ENCODE measurements at regions not wholly inside any gene's neighbourhood (a gene's known extent, or its start where the extent isn't known, plus 50 kb on each side); places are given as distances from the start of the nearest gene placed in this dataset.

GRCh38 chr10:131776496-131776895 is 124.3 kb upstream of the PPP2R2D start:
- CTCF ChIA-PET, result no interaction called here
- Histone ChIP-seq H3K9me1 (replicated peaks; ENCODE audit: control insufficient read depth, extremely low read depth, insufficient read depth, low read length) (no peaks in the 10 kb centered on the region), H3K4me1 (ENCODE audit: control insufficient read depth, extremely low read depth, insufficient read depth, low read length) (no peaks in the 10 kb centered on the region), H3K4me3 (replicated peaks in 1 of 3; ENCODE audit: insufficient read depth in 1 of 3, low read depth in 1 of 3, low read length in 3 of 3) (no peak overlapping the region), H3K36me3 (ENCODE audit: control insufficient read depth in 2 of 2, extremely low read depth in 1 of 2, insufficient read depth in 2 of 2, low read length in 2 of 2) (no peaks in the 10 kb centered on the region), H3K4me2 (ENCODE audit: insufficient read depth, low read length) (no peak overlapping the region), H2AFZ (ENCODE audit: low read depth, low read length) (no peak overlapping the region), H3K79me2 (ENCODE audit: control insufficient read depth, insufficient read depth, low read length) (no peaks in the 10 kb centered on the region), H3K27me3 (ENCODE audit: control insufficient read depth in 2 of 2, insufficient read depth in 2 of 2, low read length in 2 of 2) (no peaks in the 10 kb centered on the region), H3K27ac (ENCODE audit: insufficient read depth, low read depth, low read length) (no peak overlapping the region), H4K20me1 (replicated peaks; ENCODE audit: control insufficient read depth, extremely low read depth, insufficient read depth, low read length) (no peaks in the 10 kb centered on the region), H3K9me3 (replicated peaks; ENCODE audit: control insufficient read depth, insufficient read depth, low read length) (peaks cover 8% of the 10 kb centered on the region), H3K9ac (replicated peaks; ENCODE audit: extremely low read depth, insufficient read depth, low read length) (no peak overlapping the region)
- no peak for FAIRE-seq
- TF ChIP-seq JUN (IDR thresholded peaks at IDR 0.05; ENCODE audit: borderline replicate concordance, insufficient read depth, insufficient read length, low read depth) (no peak), EZH2 (IDR thresholded peaks at IDR 0.05; ENCODE audit: borderline replicate concordance, low read depth, low read length, severe bottlenecking) (no peak), MAX (IDR thresholded peaks at IDR 0.05; ENCODE audit: insufficient read depth, insufficient read length) (no peak), POLR2A (IDR thresholded peaks at IDR 0.05; ENCODE audit: low read depth, low read length) (no peak), FOS (IDR thresholded peaks at IDR 0.05; ENCODE audit: borderline replicate concordance, insufficient read depth, low read length) (no peak), POLR2AphosphoS5 (IDR thresholded peaks at IDR 0.05; ENCODE audit: insufficient read depth, low read depth, low read length) (no peak)
- DNase-seq (ENCODE audit: low read depth, low spot score), result no peak
- POLR2A ChIA-PET, result no interaction called here
- dilution Hi-C loops (cut with MboI; ENCODE audit: extremely low pct_ligation_motif_present, low sequenced_read_pairs) (no loop called here), intact Hi-C loops (cut with micrococcal nuclease) (no loop called here)
- BruUV-seq (replicated peaks), result no TSS peak

- CTCF ChIA-PET, result no interaction called here
- no peaks in the 10 kb centered on the region for H3K36me3 ChIP-seq (ENCODE audit: control insufficient read depth in 2 of 2, extremely low read depth in 1 of 2, insufficient read depth in 2 of 2, low read length in 2 of 2)
- no peak overlapping the region for H2AFZ ChIP-seq (ENCODE audit: low read depth, low read length)
- H3K4me3 ChIP-seq (replicated peaks in 1 of 3; ENCODE audit: insufficient read depth in 1 of 3, low read depth in 1 of 3, low read length in 3 of 3), result no peak overlapping the region
- H3K27ac ChIP-seq (ENCODE audit: insufficient read depth, low read depth, low read length), result no peak overlapping the region
- FAIRE-seq (no peak), DNase-seq (ENCODE audit: low read depth, low spot score) (no peak)
- H3K9me1 ChIP-seq (replicated peaks; ENCODE audit: control insufficient read depth, extremely low read depth, insufficient read depth, low read length), result no peaks in the 10 kb centered on the region
- intact Hi-C loops (cut with micrococcal nuclease) (no loop called here), dilution Hi-C loops (cut with MboI; ENCODE audit: extremely low pct_ligation_motif_present, low sequenced_read_pairs) (no loop called here)
- H3K9me3 ChIP-seq (replicated peaks; ENCODE audit: control insufficient read depth, insufficient read depth, low read length), result peaks cover 8% of the 10 kb centered on the region
- no peak overlapping the region for H3K9ac ChIP-seq (replicated peaks; ENCODE audit: extremely low read depth, insufficient read depth, low read length)
- H3K79me2 ChIP-seq (ENCODE audit: control insufficient read depth, insufficient read depth, low read length), result no peaks in the 10 kb centered on the region
- no peaks in the 10 kb centered on the region for H3K4me1 ChIP-seq (ENCODE audit: control insufficient read depth, extremely low read depth, insufficient read depth, low read length)
- BruUV-seq (replicated peaks), result no TSS peak
- TF ChIP-seq CTCF (IDR thresholded peaks at IDR 0.05; ENCODE audit: extremely low read depth in 1 of 2, insufficient read depth in 1 of 2, low read depth in 1 of 2, low read length in 2 of 2) (no peak), FOS (IDR thresholded peaks at IDR 0.05; ENCODE audit: borderline replicate concordance, insufficient read depth, low read length) (no peak), POLR2AphosphoS5 (IDR thresholded peaks at IDR 0.05; ENCODE audit: insufficient read depth, low read depth, low read length) (no peak), MAX (IDR thresholded peaks at IDR 0.05; ENCODE audit: insufficient read depth, insufficient read length) (no peak), MYC (IDR thresholded peaks at IDR 0.05; ENCODE audit: low read depth, low read length) (no peak), POLR2A (IDR thresholded peaks at IDR 0.05; ENCODE audit: low read depth, low read length) (no peak), GATA2 (IDR thresholded peaks at IDR 0.05; ENCODE audit: insufficient read depth, insufficient read length, low read depth, low read length) (no peak), EZH2 (IDR thresholded peaks at IDR 0.05; ENCODE audit: borderline replicate concordance, low read depth, low read length, severe bottlenecking) (no peak), JUN (IDR thresholded peaks at IDR 0.05; ENCODE audit: borderline replicate concordance, insufficient read depth, insufficient read length, low read depth) (no peak)
- POLR2A ChIA-PET, result no interaction called here
- no peak overlapping the region for H3K4me2 ChIP-seq (ENCODE audit: insufficient read depth, low read length)
- no peaks in the 10 kb centered on the region for H4K20me1 ChIP-seq (replicated peaks; ENCODE audit: control insufficient read depth, extremely low read depth, insufficient read depth, low read length)
- no peaks in the 10 kb centered on the region for H3K27me3 ChIP-seq (ENCODE audit: control insufficient read depth in 2 of 2, insufficient read depth in 2 of 2, low read length in 2 of 2)
Measured at GRCh38 chr10:131777162-131777561, 123.6 kb upstream of the PPP2R2D start.
